GM19239 (cell line): ENCODE measurements at regions not wholly inside any gene's neighbourhood (a gene's known extent, or its start where the extent isn't known, plus 50 kb on each side); places are given as distances from the start of the nearest gene placed in this dataset.

Experiments used
- DNase-seq: peaks from one replicate; pipeline ENCODE4 v3.0.0; 2011; ENCODE audit warnings: low spot score; ENCODE audit not compliant: insufficient read length
- FAIRE-seq: peaks from 2 replicates; lab custom pipeline; 2011; peaks lifted over from hg19 to GRCh38; lab: Jason Lieb, UNC

- FAIRE-seq (no peak), DNase-seq (no peak)
Measured at GRCh38 chr2:62597323-62597722, 91.3 kb upstream of the TMEM17 start.

GRCh38 chr2:62596061-62596921, 90.3 kb upstream of the TMEM17 start:
- FAIRE-seq (no peak), DNase-seq (no peak)

GRCh38 chr2:62595474-62595873, 89.5 kb upstream of the TMEM17 start:
- FAIRE-seq (no peak), DNase-seq (no peak)

- DNase-seq = no peak
- no peak for FAIRE-seq
Measured at GRCh38 chr2:62593825-62594224, 87.8 kb upstream of the TMEM17 start.

GRCh38 chr2:62591491-62591890, 85.5 kb upstream of the TMEM17 start:
- FAIRE-seq = no peak
- DNase-seq = no peak

- FAIRE-seq (no peak), DNase-seq (no peak)
Measured at GRCh38 chr2:62589691-62590356, 83.8 kb upstream of the TMEM17 start.

GRCh38 chr2:62587592-62587991, 81.6 kb upstream of the TMEM17 start:
- FAIRE-seq (no peak), DNase-seq (no peak)

GRCh38 chr2:62586981-62587380, 81.0 kb upstream of the TMEM17 start:
- FAIRE-seq (no peak), DNase-seq (no peak)

GRCh38 chr2:62578803-62579640, 73.0 kb upstream of the TMEM17 start:
- DNase-seq (no peak), FAIRE-seq (no peak)

- FAIRE-seq (no peak), DNase-seq (no peak)
Measured at GRCh38 chr2:62577994-62578781, 72.2 kb upstream of the TMEM17 start.

- DNase-seq (no peak), FAIRE-seq (no peak)
Measured at GRCh38 chr2:62576276-62576939, 70.4 kb upstream of the TMEM17 start.

GRCh38 chr2:62573936-62574335, 67.9 kb upstream of the TMEM17 start:
- FAIRE-seq = no peak
- no peak for DNase-seq

GRCh38 chr2:62573137-62573731, 67.2 kb upstream of the TMEM17 start:
- FAIRE-seq = no peak
- DNase-seq = no peak

- FAIRE-seq (no peak), DNase-seq (no peak)
Measured at GRCh38 chr2:62570861-62571698, 65.1 kb upstream of the TMEM17 start.

- FAIRE-seq (no peak), DNase-seq (no peak)
Measured at GRCh38 chr2:62569907-62570841, 64.2 kb upstream of the TMEM17 start.

GRCh38 chr2:62568983-62569837, 63.2 kb upstream of the TMEM17 start:
- no peak for FAIRE-seq
- DNase-seq = no peak
